OCI-LY7 (cell line): ENCODE measurements at regions not wholly inside any gene's neighbourhood (a gene's known extent, or its start where the extent isn't known, plus 50 kb on each side); places are given as distances from the start of the nearest gene placed in this dataset.

ENCODE experiments used
- BruUV-seq: library from RNA; stranded (reverse); fragments of 400-500 nt; replicated peaks from 2 replicates; lab custom pipeline; 2021; lab: Mats Ljungman, UMichigan
- CTCF ChIA-PET: fragments of 300-600 bp; sonication (Branson Sonifier 250); formaldehyde crosslinking; loops from one replicate; lab custom pipeline; 2022; ENCODE audit warnings: antibody characterized with exemption; ENCODE audit not compliant: unreplicated experiment; lab: Charles Lee
- POLR2A ChIA-PET: fragments of 300-600 bp; sonication (Branson Sonifier 250); formaldehyde crosslinking; loops from one replicate; lab custom pipeline; 2022; ENCODE audit warnings: antibody characterized with exemption; lab: Charles Lee
- DNase-seq: peaks from one replicate; pipeline ENCODE4 v3.0.0-alpha.2; 2015; ENCODE audit warnings: low spot score
- H2AFZ ChIP-seq: fragments of 200-600 bp; sonication (generic), shearing (Covaris generic); 2 replicates; pipeline ENCODE4 v1.6.1; 2014; ENCODE audit warnings: mild to moderate bottlenecking, antibody characterized with exemption, low read length, moderate library complexity
- H3K27ac ChIP-seq: fragments of 200-600 bp; sonication (generic); 2 replicates; pipeline ENCODE4 v1.5.1; 2014; ENCODE audit warnings: mixed run types, low read depth, mild to moderate bottlenecking, moderate library complexity, low read length, inconsistent platforms; ENCODE audit not compliant: poor library complexity, severe bottlenecking
- H3K36me3 ChIP-seq: fragments of 200-600 bp; sonication (generic); 2 replicates; pipeline ENCODE4 v1.6.1; 2014; ENCODE audit warnings: mild to moderate bottlenecking, antibody characterized with exemption, low read length, moderate library complexity, mixed read lengths; ENCODE audit not compliant: insufficient read depth
- H3K4me1 ChIP-seq: fragments of 200-600 bp; sonication (generic); 2 replicates; pipeline ENCODE4 v1.5.1; 2014; ENCODE audit warnings: mild to moderate bottlenecking, low read length; ENCODE audit not compliant: insufficient read depth, poor library complexity, severe bottlenecking
- H3K4me2 ChIP-seq: fragments of 200-600 bp; sonication (generic); 2 replicates; pipeline ENCODE4 v1.6.1; 2014; ENCODE audit warnings: mild to moderate bottlenecking, low read length
- H3K4me3 ChIP-seq: fragments of 200-600 bp; sonication (generic); 2 replicates; pipeline ENCODE4 v1.5.1; 2014; ENCODE audit warnings: mild to moderate bottlenecking, low read depth, low read length; ENCODE audit not compliant: poor library complexity, severe bottlenecking
- H3K79me2 ChIP-seq: fragments of 200-600 bp; sonication (generic); 2 replicates; pipeline ENCODE4 v1.6.1; 2016; ENCODE audit warnings: low read depth, mild to moderate bottlenecking, low read length, moderate library complexity, mixed read lengths; ENCODE audit not compliant: insufficient read depth
- H3K9me2 ChIP-seq: fragments of 200-600 bp; sonication (generic); 2 replicates; pipeline ENCODE4 v1.6.1; 2016; ENCODE audit warnings: mild to moderate bottlenecking, low read length, mixed read lengths; ENCODE audit not compliant: insufficient read depth
- H3K9me3 ChIP-seq: fragments of 200-600 bp; sonication (generic); 2 replicates; pipeline ENCODE4 v1.6.1; 2014; ENCODE audit warnings: mild to moderate bottlenecking, mixed run types, low read length, mixed read lengths
- H4K20me1 ChIP-seq: fragments of 200-600 bp; sonication (generic); 2 replicates; pipeline ENCODE4 v1.6.1; 2014; ENCODE audit warnings: mild to moderate bottlenecking, antibody characterized with exemption, low read length, moderate library complexity, mixed read lengths; ENCODE audit not compliant: insufficient read depth
- CTCF ChIP-seq: fragments of 200-600 bp; sonication (generic); conservative IDR thresholded peaks from 2 replicates; pipeline ENCODE4 v1.5.1; 2014; ENCODE audit warnings: mild to moderate bottlenecking, antibody characterized with exemption, low read length, moderate library complexity, mixed read lengths
- EZH2phosphoT487 ChIP-seq: fragments of 200-600 bp; sonication (generic); IDR thresholded peaks from 2 replicates; pipeline ENCODE4 v1.6.1; 2018; ENCODE audit warnings: low read depth, borderline replicate concordance, mild to moderate bottlenecking, mixed run types, antibody characterized with exemption, low read length, moderate library complexity, mixed read lengths
- intact Hi-C: fragments of 100-400 bp; cut with micrococcal nuclease; formaldehyde crosslinking; loops from one replicate; pipeline ENCODE4 v1.10.0; 2022; ENCODE audit not compliant: unreplicated experiment

- POLR2A ChIA-PET: no interaction called here
- Histone ChIP-seq H3K9me3 (no peaks in the 10 kb centered on the region), H3K79me2 (no peaks in the 10 kb centered on the region), H3K4me1 (no peaks in the 10 kb centered on the region), H3K36me3 (no peaks in the 10 kb centered on the region), H3K4me2 (no peak overlapping the region), H4K20me1 (no peaks in the 10 kb centered on the region), H2AFZ (no peak overlapping the region), H3K4me3 (no peak overlapping the region), H3K27ac (no peak overlapping the region), H3K9me2 (no peaks in the 10 kb centered on the region)
- intact Hi-C loops: no loop called here
- BruUV-seq: no TSS peak
- TF ChIP-seq EZH2phosphoT487 (no peak), CTCF (no peak)
- CTCF ChIA-PET: no interaction called here
- DNase-seq: no peak
These were observed 384.0 kb upstream of the IRX4 start for GRCh38 chr5:2266641-2267240.

GRCh38 chr5:2265341-2265740 is 382.6 kb upstream of the IRX4 start:
- no peaks in the 10 kb centered on the region for H3K79me2 ChIP-seq
- intact Hi-C loops: no loop called here
- H3K27ac ChIP-seq: no peak overlapping the region
- TF ChIP-seq EZH2phosphoT487: no peak
- TF ChIP-seq CTCF: no peak
- CTCF ChIA-PET: no interaction called here
- H3K4me1 ChIP-seq: no peaks in the 10 kb centered on the region
- no peaks in the 10 kb centered on the region for H3K9me3 ChIP-seq
- H3K4me3 ChIP-seq: no peak overlapping the region
- BruUV-seq: no TSS peak
- no peaks in the 10 kb centered on the region for H3K9me2 ChIP-seq
- no peaks in the 10 kb centered on the region for H4K20me1 ChIP-seq
- H3K36me3 ChIP-seq: no peaks in the 10 kb centered on the region
- H3K4me2 ChIP-seq: no peak overlapping the region
- no peak overlapping the region for H2AFZ ChIP-seq
- POLR2A ChIA-PET: no interaction called here
- no peak for DNase-seq

GRCh38 chr5:2263763-2264162 is 381.0 kb upstream of the IRX4 start:
- no peak overlapping the region for H3K4me3 ChIP-seq
- BruUV-seq: no TSS peak
- intact Hi-C loops: no loop called here
- no peak for DNase-seq
- H3K4me1 ChIP-seq: no peaks in the 10 kb centered on the region
- no peaks in the 10 kb centered on the region for H3K9me3 ChIP-seq
- no peaks in the 10 kb centered on the region for H3K9me2 ChIP-seq
- H3K36me3 ChIP-seq: no peaks in the 10 kb centered on the region
- no peaks in the 10 kb centered on the region for H4K20me1 ChIP-seq
- CTCF ChIA-PET: no interaction called here
- POLR2A ChIA-PET: no interaction called here
- no peaks in the 10 kb centered on the region for H3K79me2 ChIP-seq
- H3K27ac ChIP-seq: no peak overlapping the region
- TF ChIP-seq CTCF: no peak
- no peak for TF ChIP-seq EZH2phosphoT487
- H3K4me2 ChIP-seq: no peak overlapping the region
- no peak overlapping the region for H2AFZ ChIP-seq
